ENCODE measurements at regions not wholly inside any gene's neighbourhood (a gene's known extent, or its start where the extent isn't known, plus 50 kb on each side); places are given as distances from the start of the nearest gene placed in this dataset.
"Not testable (repeated sequence)": the region's sequence is repeated elsewhere in the genome, so short reads cannot be mapped to it uniquely, and the experiment has no call there.

GRCh38 chr16:11416228-11417001 is 71.2 kb downstream of the RMI2 start:
- no peak for DNase-seq

- DNase-seq: no peak
Measured at GRCh38 chr16:11417487-11417886, 72.2 kb downstream of the RMI2 start.

GRCh38 chr16:11418506-11418905 is 73.2 kb downstream of the RMI2 start:
- no peak for DNase-seq

GRCh38 chr16:11420067-11420466 is 74.8 kb downstream of the RMI2 start:
- DNase-seq: not testable (repeated sequence)

- DNase-seq: no peak
Measured at GRCh38 chr16:11420895-11421294, 75.6 kb downstream of the RMI2 start.

GRCh38 chr16:11422381-11423314 is 77.4 kb downstream of the RMI2 start:
- no peak for DNase-seq

GRCh38 chr16:11423315-11424117 is 78.3 kb downstream of the RMI2 start:
- no peak for DNase-seq

GRCh38 chr16:11424118-11424460 is 78.8 kb downstream of the RMI2 start:
- DNase-seq: no peak

- DNase-seq: no peak
Measured at GRCh38 chr16:11425140-11425539, 79.9 kb downstream of the RMI2 start.

- no peak for DNase-seq
Measured at GRCh38 chr16:11428623-11428953, 83.3 kb downstream of the RMI2 start.

GRCh38 chr16:11429123-11429522 is 83.9 kb downstream of the RMI2 start:
- DNase-seq: no peak

GRCh38 chr16:11429823-11430222 is 84.6 kb downstream of the RMI2 start:
- no peak for DNase-seq

- DNase-seq: no peak
Measured at GRCh38 chr16:11430601-11431317, 85.5 kb downstream of the RMI2 start.

- no peak for DNase-seq
Measured at GRCh38 chr16:11431915-11432465, 86.7 kb downstream of the RMI2 start.

GRCh38 chr16:11432856-11433395 is 87.7 kb downstream of the RMI2 start:
- no peak for DNase-seq

- DNase-seq: no peak
Measured at GRCh38 chr16:11435576-11435975, 90.3 kb downstream of the RMI2 start.

- no peak for DNase-seq
Measured at GRCh38 chr16:11437069-11437468, 91.8 kb downstream of the RMI2 start.

- DNase-seq: no peak
Measured at GRCh38 chr16:11439790-11440656, 94.8 kb downstream of the RMI2 start.

- no peak for DNase-seq
Measured at GRCh38 chr16:11440657-11441012, 95.4 kb downstream of the RMI2 start.

GRCh38 chr16:11445486-11445885 is 100.2 kb downstream of the RMI2 start:
- DNase-seq: no peak

Measured in skin of body (tissue), 1 donor.